RKO (cell line): ENCODE measurements at regions not wholly inside any gene's neighbourhood (a gene's known extent, or its start where the extent isn't known, plus 50 kb on each side); places are given as distances from the start of the nearest gene placed in this dataset.

Source experiments
- DNase-seq: peaks from one replicate; pipeline ENCODE4 v3.0.0-alpha.2; 2016; ENCODE audit warnings: low spot score

- no peak for DNase-seq
These were observed 114.5 kb downstream of the RXFP2 start for GRCh38 chr13:31853643-31854326.

GRCh38 chr13:31859571-31859970 is 120.2 kb downstream of the RXFP2 start:
- no peak for DNase-seq

- no peak for DNase-seq
These were observed 120.7 kb downstream of the RXFP2 start for GRCh38 chr13:31860002-31860401.

GRCh38 chr13:31862828-31863227 is 123.5 kb downstream of the RXFP2 start:
- no peak for DNase-seq

- DNase-seq: no peak
These were observed 125.0 kb downstream of the RXFP2 start for GRCh38 chr13:31864307-31864706.

- DNase-seq: no peak
These were observed 126.8 kb downstream of the RXFP2 start for GRCh38 chr13:31866099-31866498.

GRCh38 chr13:31867709-31868108 is 128.4 kb downstream of the RXFP2 start:
- DNase-seq: no peak

- no peak for DNase-seq
These were observed 130.3 kb downstream of the RXFP2 start for GRCh38 chr13:31869582-31869981.

GRCh38 chr13:31870511-31870910 is 131.2 kb downstream of the RXFP2 start:
- no peak for DNase-seq

GRCh38 chr13:31873145-31873544 is 133.8 kb downstream of the RXFP2 start:
- DNase-seq: no peak

- no peak for DNase-seq
These were observed 135.8 kb downstream of the RXFP2 start for GRCh38 chr13:31875134-31875533.

GRCh38 chr13:31878052-31878451 is 138.7 kb downstream of the RXFP2 start:
- DNase-seq: no peak

- DNase-seq: no peak
These were observed 139.2 kb downstream of the RXFP2 start for GRCh38 chr13:31878495-31878894.

GRCh38 chr13:31878955-31879354 is 139.6 kb downstream of the RXFP2 start:
- DNase-seq: no peak

GRCh38 chr13:31880851-31881494 is 141.6 kb downstream of the RXFP2 start:
- no peak for DNase-seq

- no peak for DNase-seq
These were observed 142.2 kb downstream of the RXFP2 start for GRCh38 chr13:31881495-31881882.

- DNase-seq: no peak
These were observed 143.5 kb downstream of the RXFP2 start for GRCh38 chr13:31882794-31883193.

- DNase-seq: no peak
These were observed 145.2 kb downstream of the RXFP2 start for GRCh38 chr13:31884556-31884955.

GRCh38 chr13:31885994-31886393 is 145.6 kb upstream of the FRY start:
- DNase-seq: no peak

- no peak for DNase-seq
These were observed 144.3 kb upstream of the FRY start for GRCh38 chr13:31887286-31887685.

GRCh38 chr13:31890946-31891345 is 140.6 kb upstream of the FRY start:
- no peak for DNase-seq

- no peak for DNase-seq
These were observed 140.1 kb upstream of the FRY start for GRCh38 chr13:31891472-31891871.

GRCh38 chr13:31894931-31895330 is 136.6 kb upstream of the FRY start:
- no peak for DNase-seq

- DNase-seq: no peak
These were observed 135.9 kb upstream of the FRY start for GRCh38 chr13:31895691-31896090.
